ENCODE measurements at regions not wholly inside any gene's neighbourhood (a gene's known extent, or its start where the extent isn't known, plus 50 kb on each side); places are given as distances from the start of the nearest gene placed in this dataset.

GRCh38 chr6:12348530-12349511 is 58.7 kb downstream of the EDN1 start:
- intact Hi-C loops (cut with micrococcal nuclease) = no loop called here
- no peaks in the 10 kb centered on the region for H3K4me1 ChIP-seq
- no peak overlapping the region for H3K27ac ChIP-seq (replicated peaks)
- peaks cover 24% of the 10 kb centered on the region for H3K9me3 ChIP-seq (replicated peaks)
- DNase-seq = no peak
- H3K36me3 ChIP-seq = no peaks in the 10 kb centered on the region
- no peak for TF ChIP-seq CTCF (IDR thresholded peaks at IDR 0.05; ENCODE audit: borderline replicate concordance)
- H3K4me3 ChIP-seq = no peak overlapping the region
- H3K27me3 ChIP-seq (ENCODE audit: low read depth) = no peaks in the 10 kb centered on the region

GRCh38 chr6:12350644-12351170 is 60.5 kb downstream of the EDN1 start:
- intact Hi-C loops (cut with micrococcal nuclease) = no loop called here
- TF ChIP-seq CTCF (IDR thresholded peaks at IDR 0.05; ENCODE audit: borderline replicate concordance) = no peak
- Histone ChIP-seq H3K4me3 (no peak overlapping the region), H3K27ac (replicated peaks) (no peak overlapping the region), H3K27me3 (ENCODE audit: low read depth) (no peaks in the 10 kb centered on the region), H3K36me3 (no peaks in the 10 kb centered on the region), H3K9me3 (replicated peaks) (peaks cover 24% of the 10 kb centered on the region), H3K4me1 (peaks cover 10% of the 10 kb centered on the region)
- no peak for DNase-seq

GRCh38 chr6:12351672-12352071 is 61.5 kb downstream of the EDN1 start:
- intact Hi-C loops (cut with micrococcal nuclease) = no loop called here
- no peak overlapping the region for H3K27ac ChIP-seq (replicated peaks)
- H3K4me3 ChIP-seq = no peak overlapping the region
- H3K9me3 ChIP-seq (replicated peaks) = peaks cover 24% of the 10 kb centered on the region
- H3K27me3 ChIP-seq (ENCODE audit: low read depth) = no peaks in the 10 kb centered on the region
- H3K36me3 ChIP-seq = no peaks in the 10 kb centered on the region
- H3K4me1 ChIP-seq = peaks cover 11% of the 10 kb centered on the region
- DNase-seq = no peak
- no peak for TF ChIP-seq CTCF (IDR thresholded peaks at IDR 0.05; ENCODE audit: borderline replicate concordance)

- H3K4me3 ChIP-seq = no peak overlapping the region
- H3K36me3 ChIP-seq = no peaks in the 10 kb centered on the region
- H3K4me1 ChIP-seq = peaks cover 11% of the 10 kb centered on the region
- TF ChIP-seq CTCF (IDR thresholded peaks at IDR 0.05; ENCODE audit: borderline replicate concordance) = no peak
- no peaks in the 10 kb centered on the region for H3K27me3 ChIP-seq (ENCODE audit: low read depth)
- H3K27ac ChIP-seq (replicated peaks) = no peak overlapping the region
- peaks cover 24% of the 10 kb centered on the region for H3K9me3 ChIP-seq (replicated peaks)
- intact Hi-C loops (cut with micrococcal nuclease) = no loop called here
- no peak for DNase-seq
Observed at GRCh38 chr6:12353731-12354130, 63.6 kb downstream of the EDN1 start.

- Histone ChIP-seq H3K4me1 (peaks cover 11% of the 10 kb centered on the region), H3K27ac (replicated peaks) (peak overlapping the region; percentile 67), H3K27me3 (ENCODE audit: low read depth) (no peaks in the 10 kb centered on the region), H3K36me3 (no peaks in the 10 kb centered on the region), H3K9me3 (replicated peaks) (peaks cover 24% of the 10 kb centered on the region), H3K4me3 (no peak overlapping the region)
- no peak for TF ChIP-seq CTCF (IDR thresholded peaks at IDR 0.05; ENCODE audit: borderline replicate concordance)
- intact Hi-C loops (cut with micrococcal nuclease) = no loop called here
- no peak for DNase-seq
Observed at GRCh38 chr6:12354499-12354898, 64.3 kb downstream of the EDN1 start.

All from left ventricle myocardium inferior (tissue), 1 donor.